K562 (cell line): ENCODE measurements at regions not wholly inside any gene's neighbourhood (a gene's known extent, or its start where the extent isn't known, plus 50 kb on each side); places are given as distances from the start of the nearest gene placed in this dataset.

Source experiments
- ATAC-seq: fragments of 200-7000 bp; cut with Tn5 transposase; 3 replicates; pipeline ENCODE4 v1.9.1; 2020; ENCODE audit warnings: moderate library complexity
- BruUV-seq: library from RNA; stranded (reverse); fragments of 400-500 nt; replicated peaks from 2 replicates; lab custom pipeline; 2021; lab: Mats Ljungman, UMichigan
- CTCF ChIA-PET: fragments of 300-600 bp; formaldehyde crosslinking; extraction: SDS; loops from one replicate; lab custom pipeline; 2021; ENCODE audit warnings: low intra/inter-chr PET ratio; lab: Yijun Ruan, JAX
- POLR2A ChIA-PET: fragments of 300-600, 350-650 bp; sonication (Branson Sonifier 250); formaldehyde crosslinking; extraction: SDS; loops from one replicate; lab custom pipeline; 2021; ENCODE audit warnings: antibody characterized with exemption, inconsistent platforms; lab: Yijun Ruan, JAX
- DNase-seq, 4 experiments: peaks; one replicate each; pipeline versions ENCODE4 v3.0.0 to v3.0.0-alpha.2; 2011 to 2018; ENCODE audit warnings: low spot score in 3 of 4, mixed read lengths in 3 of 4; ENCODE audit errors: extremely low read depth in 1 of 4
- FAIRE-seq: peaks from 2 replicates; lab custom pipeline; 2011; peaks lifted over from hg19 to GRCh38; lab: Jason Lieb, UNC
- H2AFZ ChIP-seq: 2 replicates; pipeline ENCODE4 v1.6.0; 2011; ENCODE audit warnings: low read depth, low read length, control low read depth, inconsistent platforms
- H3K27ac ChIP-seq: fragments of 200-600 bp; 3 replicates; pipeline ENCODE4 v1.8.0; 2011; ENCODE audit warnings: low read depth, mild to moderate bottlenecking, control low read depth, inconsistent platforms, low read length, moderate library complexity, mixed read lengths; ENCODE audit errors: extremely low read depth
- H3K27me3 ChIP-seq, 2 experiments: fragments of 300-600 bp in 1 of 2; 2 replicates in 1 of 2; 3 replicates in 1 of 2; pipeline versions ENCODE4 v1.6.0 to v1.8.0; 2011; ENCODE audit warnings: inconsistent platforms in 2 of 2, low read length in 2 of 2, mild to moderate bottlenecking in 1 of 2, mixed read lengths in 1 of 2, moderate library complexity in 1 of 2; ENCODE audit not compliant: control insufficient read depth in 2 of 2, insufficient read depth in 2 of 2
- H3K36me3 ChIP-seq: fragments of 300-600 bp; 3 replicates; pipeline ENCODE4 v1.8.0; 2011; ENCODE audit warnings: mild to moderate bottlenecking, low read length, inconsistent platforms; ENCODE audit not compliant: control insufficient read depth, insufficient read depth
- H3K4me1 ChIP-seq, 2 experiments: fragments of 200-600 bp in 1 of 2; replicated peaks in 1 of 2; 2 replicates in 1 of 2; 3 replicates in 1 of 2; pipeline versions ENCODE4 v1.5.1 to v1.8.0; 2011; ENCODE audit warnings: inconsistent platforms in 2 of 2, low read length in 2 of 2, mild to moderate bottlenecking in 1 of 2, mixed read lengths in 1 of 2, moderate library complexity in 1 of 2; ENCODE audit not compliant: control insufficient read depth in 2 of 2, insufficient read depth in 2 of 2
- H3K4me2 ChIP-seq: 2 replicates; pipeline ENCODE4 v1.6.1; 2011; ENCODE audit warnings: low read length, control low read depth, inconsistent platforms, mixed read lengths; ENCODE audit not compliant: insufficient read depth
- H3K4me3 ChIP-seq: fragments of 200-600 bp; sonication (generic), shearing (Covaris generic); 2 replicates; pipeline ENCODE4 v1.5.1; 2016; ENCODE audit warnings: control low read depth, inconsistent platforms
- H3K79me2 ChIP-seq: fragments of 200-600 bp; 3 replicates; pipeline ENCODE4 v1.8.0; 2011; ENCODE audit warnings: low read length, inconsistent platforms; ENCODE audit not compliant: control insufficient read depth, insufficient read depth
- H3K9ac ChIP-seq, 2 experiments: 2 replicates each; pipeline versions ENCODE4 v1.6.0 to v1.6.1; 2011; ENCODE audit warnings: low read depth in 2 of 2, low read length in 2 of 2, control low read depth in 1 of 2, inconsistent platforms in 1 of 2, mild to moderate bottlenecking in 1 of 2, mixed read lengths in 1 of 2; ENCODE audit not compliant: insufficient read depth in 1 of 2
- H3K9me1 ChIP-seq: one replicate; pipeline ENCODE4 v1.6.0; 2011; ENCODE audit warnings: inconsistent platforms, mild to moderate bottlenecking, low read length, moderate library complexity; ENCODE audit not compliant: control insufficient read depth, insufficient read depth
- H3K9me3 ChIP-seq: replicated peaks from 2 replicates; pipeline ENCODE4 v1.5.1; 2011; ENCODE audit warnings: low read depth, low read length, inconsistent platforms; ENCODE audit not compliant: control insufficient read depth, insufficient read depth
- H4K20me1 ChIP-seq: replicated peaks from 2 replicates; pipeline ENCODE4 v1.6.1; 2011; ENCODE audit warnings: low read length, inconsistent platforms, mixed read lengths; ENCODE audit not compliant: control insufficient read depth, insufficient read depth
- ETS1 ChIP-seq: conservative IDR thresholded peaks from 2 replicates; pipeline ENCODE4 v1.6.1; 2011; ENCODE audit warnings: low read depth, mild to moderate bottlenecking, low read length; ENCODE audit not compliant: control insufficient read depth
- FOXJ3 ChIP-seq: sonication (generic); formaldehyde crosslinking; IDR thresholded peaks from 2 replicates; pipeline ENCODE4 v1.4.0; 2020; ENCODE audit warnings: mild to moderate bottlenecking, missing genetic modification reagents
- FUS ChIP-seq: fragments of 200-400 bp; formaldehyde crosslinking; optimal IDR thresholded peaks from 2 replicates; pipeline ENCODE3; 2017; ENCODE audit warnings: low read depth, low read length
- GTF2F1 ChIP-seq: IDR thresholded peaks from 2 replicates; pipeline ENCODE4 v1.6.1; 2011; ENCODE audit warnings: low read depth, low read length, improper control_type of control experiment
- HMGN3 ChIP-seq: IDR thresholded peaks from 2 replicates; pipeline ENCODE4 v1.6.1; 2011; ENCODE audit warnings: borderline replicate concordance, low read depth, mild to moderate bottlenecking, mixed read lengths, low read length; ENCODE audit not compliant: insufficient read length; ENCODE audit errors: extremely low read depth
- RAD21 ChIP-seq, 2 experiments: fragments of 250-450 bp in 1 of 2; fragments of 450-650 bp in 1 of 2; sonication (Bioruptor Pico) in 1 of 2; formaldehyde crosslinking in 1 of 2; IDR thresholded peaks in 1 of 2; conservative IDR thresholded peaks in 1 of 2; 2 replicates each; pipeline versions ENCODE4 v1.4.0 to v1.8.0; 2020 to 2022; ENCODE audit warnings: mild to moderate bottlenecking in 2 of 2, moderate library complexity in 1 of 2
- ZBTB11 ChIP-seq, 3 experiments: fragments of 200-800 bp in 1 of 3; fragments of 250-450 bp in 1 of 3; fragments of 450-650 bp in 1 of 3; sonication (Bioruptor Pico) in 1 of 3; sonication (Bioruptor generic) in 1 of 3; formaldehyde crosslinking in 1 of 3; IDR thresholded peaks; 2 replicates each; pipeline versions ENCODE4 v1.6.1 to v1.8.0; 2016 to 2022; ENCODE audit warnings: mild to moderate bottlenecking in 2 of 3, missing genetic modification characterization in 2 of 3, missing compliant biosample characterization in 1 of 3, moderate library complexity in 1 of 3
- ZNF316 ChIP-seq: fragments of 450-650 bp; IDR thresholded peaks from 2 replicates; pipeline ENCODE4 v1.6.1; 2016
- ZNF592 ChIP-seq: fragments of 450-650 bp; IDR thresholded peaks from 2 replicates; pipeline ENCODE4 v1.6.1; 2017; ENCODE audit warnings: antibody characterized with exemption, mild to moderate bottlenecking
- WGBS: fragments of 100-300 bp; shearing (Covaris generic); methylation state at CpG from one replicate; pipeline ENCODE4 v1.1.6; 2016; ENCODE audit warnings: low coverage, mixed read lengths; ENCODE audit not compliant: insufficient coverage; ENCODE audit errors: missing lambda C conversion rate; 5-methylcytosine and 5-hydroxymethylcytosine counted together
- in situ Hi-C: fragments of 300-500 bp; cut with MboI; formaldehyde crosslinking; loops from 4 replicates; pipeline ENCODE4 v1.15.0; 2018; ENCODE audit warnings: inconsistent platforms, mixed read lengths
- intact Hi-C: fragments of 100-400 bp; cut with micrococcal nuclease; formaldehyde crosslinking; loops from 2 replicates; pipeline ENCODE4 v1.14.2; 2022

- TF ChIP-seq ZBTB11 (CRISPR knock-in tag; IDR thresholded peaks at IDR 0.05), result peak in 1 of 3 experiments; percentile 29; a peak in 1 of 6 replicates
- TF ChIP-seq GTF2F1, result no peak
Measured at GRCh38 chr2:64727843-64728463, 74.2 kb upstream of the SERTAD2 start (continued).

- peak; percentile 51 for FAIRE-seq
- BruUV-seq, result no TSS peak
- H3K27me3 ChIP-seq, result no peaks in the 10 kb centered on the region
- peak overlapping the region; percentile 54; the same call in 1 of the 2 replicates for H3K4me2 ChIP-seq
- DNase-seq, result peak in 1 of 4 experiments; percentile 27
- intact Hi-C loops (no loop called here), in situ Hi-C loops (no loop called here)
- no peaks in the 10 kb centered on the region for H3K79me2 ChIP-seq
- CTCF ChIA-PET, result no interaction called here
- H3K9me3 ChIP-seq, result no peaks in the 10 kb centered on the region
- peak overlapping the region in 1 of 2 experiments; percentile 75; a peak in 1 of 4 replicates for H3K9ac ChIP-seq
- H3K4me3 ChIP-seq, result no peak overlapping the region
- no peak overlapping the region for H3K27ac ChIP-seq
- H2AFZ ChIP-seq, result peak overlapping the region; percentile 51
- H4K20me1 ChIP-seq, result no peaks in the 10 kb centered on the region
- peaks cover 5 to 18% of the 10 kb centered on the region in 2 experiments for H3K4me1 ChIP-seq
- no peaks in the 10 kb centered on the region for H3K36me3 ChIP-seq
- POLR2A ChIA-PET, result interaction anchor here (1.3 kb wide), 1 partner anchor 8 kb away, joined by 6 read pairs; no protein-coding TSS in a partner anchor
- H3K9me1 ChIP-seq, result no peaks in the 10 kb centered on the region
- peak; percentile 69 for ATAC-seq
- WGBS, result 47% methylated on average over 9 of the region's 9 CpGs
- TF ChIP-seq FOXJ3, result no peak
- TF ChIP-seq ETS1, result no peak
- no peak for TF ChIP-seq FUS
- TF ChIP-seq ZNF316, result no peak
- no peak for TF ChIP-seq ZNF592
- TF ChIP-seq RAD21 (CRISPR knock-in tag; conservative IDR thresholded peaks at IDR 0.05 in 1 of 2, IDR thresholded peaks at IDR 0.05 in 1 of 2), result no peak
- TF ChIP-seq HMGN3, result no peak
Measured at GRCh38 chr2:64730551-64731262, 77.0 kb upstream of the SERTAD2 start.
